RWPE1 (cell line): ENCODE measurements at regions not wholly inside any gene's neighbourhood (a gene's known extent, or its start where the extent isn't known, plus 50 kb on each side); places are given as distances from the start of the nearest gene placed in this dataset.

Source experiments
- CTCF ChIA-PET: fragments of 350-600 bp; sonication (Branson Sonifier 250); formaldehyde crosslinking; extraction: SDS; loops from one replicate; lab custom pipeline; 2021; lab: Yijun Ruan, JAX
- POLR2A ChIA-PET: fragments of 400-600 bp; formaldehyde crosslinking; extraction: SDS; loops from one replicate; lab custom pipeline; 2020; ENCODE audit warnings: antibody characterized with exemption; ENCODE audit not compliant: low non-redundant PET; lab: Yijun Ruan, JAX
- DNase-seq: peaks from one replicate; pipeline ENCODE4 v3.0.0; 2012; ENCODE audit warnings: low spot score
- H3K27ac ChIP-seq: fragments of 450-650 bp; 2 replicates; pipeline ENCODE4 v1.5.1; 2017
- TF ChIP-seq, protein P1 (sequence below): fragments of 450-650 bp; conservative IDR thresholded peaks from 2 replicates; pipeline ENCODE4 v1.5.1; 2017; ENCODE audit warnings: low read depth, mild to moderate bottlenecking

DNA sequence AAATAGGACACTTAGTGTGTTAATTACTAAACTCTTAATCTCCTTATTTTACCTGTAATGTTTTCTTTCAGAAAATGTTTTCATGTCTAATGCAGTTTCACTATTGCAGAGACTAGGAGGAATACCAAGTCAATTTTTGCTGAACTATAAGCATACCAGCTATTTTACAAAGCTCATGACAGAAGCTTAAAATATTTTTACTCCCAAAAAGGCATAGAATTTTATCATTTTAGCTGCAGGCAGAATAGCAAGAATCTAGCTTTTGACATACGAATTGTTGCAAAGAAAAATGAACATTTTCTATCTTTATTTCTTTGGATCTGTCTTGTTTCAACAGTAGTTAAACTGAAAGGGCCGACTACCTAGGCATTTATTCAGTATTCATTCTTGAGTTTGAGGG is 366.9 kb downstream of the FAT3 start:
- no peak overlapping the region for H3K27ac ChIP-seq
- TF ChIP-seq, protein P1, sequence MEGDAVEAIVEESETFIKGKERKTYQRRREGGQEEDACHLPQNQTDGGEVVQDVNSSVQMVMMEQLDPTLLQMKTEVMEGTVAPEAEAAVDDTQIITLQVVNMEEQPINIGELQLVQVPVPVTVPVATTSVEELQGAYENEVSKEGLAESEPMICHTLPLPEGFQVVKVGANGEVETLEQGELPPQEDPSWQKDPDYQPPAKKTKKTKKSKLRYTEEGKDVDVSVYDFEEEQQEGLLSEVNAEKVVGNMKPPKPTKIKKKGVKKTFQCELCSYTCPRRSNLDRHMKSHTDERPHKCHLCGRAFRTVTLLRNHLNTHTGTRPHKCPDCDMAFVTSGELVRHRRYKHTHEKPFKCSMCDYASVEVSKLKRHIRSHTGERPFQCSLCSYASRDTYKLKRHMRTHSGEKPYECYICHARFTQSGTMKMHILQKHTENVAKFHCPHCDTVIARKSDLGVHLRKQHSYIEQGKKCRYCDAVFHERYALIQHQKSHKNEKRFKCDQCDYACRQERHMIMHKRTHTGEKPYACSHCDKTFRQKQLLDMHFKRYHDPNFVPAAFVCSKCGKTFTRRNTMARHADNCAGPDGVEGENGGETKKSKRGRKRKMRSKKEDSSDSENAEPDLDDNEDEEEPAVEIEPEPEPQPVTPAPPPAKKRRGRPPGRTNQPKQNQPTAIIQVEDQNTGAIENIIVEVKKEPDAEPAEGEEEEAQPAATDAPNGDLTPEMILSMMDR = no peak
- no peak for DNase-seq
- ChIA-PET POLR2A (no interaction called here), CTCF (no interaction called here)

DNA sequence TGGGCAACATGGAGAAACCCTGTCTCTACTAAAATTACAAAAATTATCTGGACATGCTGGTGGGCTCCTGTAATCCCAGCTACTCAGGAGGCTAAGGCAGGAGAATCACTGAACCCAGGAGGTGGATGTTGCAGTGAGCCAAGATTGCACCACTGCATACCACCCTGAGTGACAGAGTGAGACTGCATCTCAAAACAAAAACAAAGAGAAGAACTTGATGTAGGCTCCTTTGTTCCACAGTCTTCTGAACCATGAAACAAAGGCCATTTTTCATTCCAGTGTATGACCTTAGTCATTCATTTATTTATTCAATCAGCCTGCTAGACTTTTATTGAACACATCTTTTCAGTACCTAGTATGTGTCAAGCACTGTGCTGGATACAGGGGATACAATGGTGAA is 369.6 kb downstream of the FAT3 start:
- ChIA-PET POLR2A (no interaction called here), CTCF (no interaction called here)
- DNase-seq = no peak
- no peak overlapping the region for H3K27ac ChIP-seq
- TF ChIP-seq, protein P1 = no peak

DNA sequence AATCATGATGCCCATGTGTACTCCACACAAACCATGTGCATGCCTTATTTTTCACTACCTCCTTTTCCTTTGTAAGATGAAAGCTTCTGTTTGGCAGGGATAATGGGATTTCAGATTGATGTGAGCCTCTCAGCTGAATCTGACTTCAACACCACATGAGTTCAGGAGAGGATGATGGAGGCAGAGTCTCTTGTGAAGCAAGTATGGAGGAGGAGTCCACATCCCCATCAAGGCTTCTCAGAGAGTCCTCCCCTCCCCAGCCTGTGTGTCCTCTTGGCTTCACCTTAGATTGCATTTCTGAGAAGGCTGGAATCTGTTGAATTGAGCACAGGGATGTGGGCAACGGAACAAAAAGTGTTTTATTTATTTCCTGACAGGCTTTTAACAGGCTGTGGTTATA is 370.4 kb downstream of the FAT3 start:
- no peak overlapping the region for H3K27ac ChIP-seq
- ChIA-PET CTCF (no interaction called here), POLR2A (no interaction called here)
- no peak for DNase-seq
- TF ChIP-seq, protein P1 = no peak

DNA sequence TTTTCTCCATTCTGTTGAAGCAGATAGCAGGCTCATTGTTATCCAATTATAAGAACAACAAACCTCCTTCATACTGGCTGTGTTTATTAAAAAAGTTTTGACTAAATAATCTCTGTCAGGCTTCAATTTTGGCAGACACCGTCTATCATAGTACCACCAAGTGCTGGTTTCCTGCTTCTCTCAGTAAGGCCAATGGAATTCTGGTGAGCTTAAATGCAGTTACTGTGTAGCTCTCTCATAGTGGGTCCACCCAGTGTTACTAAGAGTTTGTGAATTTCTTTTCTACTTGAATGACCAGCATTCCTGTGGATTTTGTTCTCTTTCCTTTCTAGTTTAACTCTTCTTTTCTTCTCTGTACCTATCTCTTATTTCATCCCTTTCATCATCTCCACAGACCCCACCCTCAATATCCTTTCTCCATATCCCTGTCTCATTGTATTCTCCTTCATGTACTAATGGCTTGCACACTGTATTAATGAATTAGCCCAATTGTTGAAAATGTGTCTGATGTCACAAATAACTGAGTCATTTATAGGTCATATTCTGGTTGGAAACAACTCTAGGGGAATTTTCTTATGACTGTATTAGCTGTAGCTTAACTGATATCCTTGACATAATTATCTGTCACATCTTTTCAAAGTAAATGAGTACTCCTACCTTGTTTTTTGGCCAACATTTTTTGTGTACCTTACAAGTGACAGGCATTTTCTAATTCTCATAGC is 372.1 kb downstream of the FAT3 start:
- no peak for DNase-seq
- CTCF ChIA-PET = no interaction called here

DNA sequence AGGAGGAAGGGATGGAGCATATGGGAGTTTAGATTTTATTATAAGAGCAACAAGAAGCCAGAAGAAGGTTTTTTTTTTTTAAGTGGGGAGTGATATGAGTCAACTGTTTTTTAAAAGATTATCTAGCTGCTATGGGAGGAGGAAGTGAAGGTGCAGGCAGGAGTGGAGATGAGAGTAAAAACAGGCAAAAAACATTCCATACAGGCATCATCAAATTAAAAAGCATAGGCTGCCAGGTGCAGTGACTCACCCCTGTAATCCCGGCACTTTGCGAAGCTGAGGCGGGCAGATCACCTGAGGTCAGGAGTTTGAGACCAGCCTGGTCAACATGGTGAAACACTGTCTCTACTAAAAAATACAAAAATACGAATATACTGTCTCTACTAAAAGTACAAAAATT is 368.4 kb upstream of the MTNR1B start:
- no peak overlapping the region for H3K27ac ChIP-seq
- POLR2A ChIA-PET = no interaction called here
- no peak for DNase-seq
- TF ChIP-seq, protein P1 = no peak
- CTCF ChIA-PET = interaction anchor here (0.6 kb wide), 1 partner anchor 68 kb away, joined by 3 read pairs; no protein-coding TSS in a partner anchor

More for the DNA sequence above, 372.1 kb downstream of the FAT3 start:
- POLR2A ChIA-PET = no interaction called here
- no peak overlapping the region for H3K27ac ChIP-seq
- TF ChIP-seq, protein P1 = no peak

DNA sequence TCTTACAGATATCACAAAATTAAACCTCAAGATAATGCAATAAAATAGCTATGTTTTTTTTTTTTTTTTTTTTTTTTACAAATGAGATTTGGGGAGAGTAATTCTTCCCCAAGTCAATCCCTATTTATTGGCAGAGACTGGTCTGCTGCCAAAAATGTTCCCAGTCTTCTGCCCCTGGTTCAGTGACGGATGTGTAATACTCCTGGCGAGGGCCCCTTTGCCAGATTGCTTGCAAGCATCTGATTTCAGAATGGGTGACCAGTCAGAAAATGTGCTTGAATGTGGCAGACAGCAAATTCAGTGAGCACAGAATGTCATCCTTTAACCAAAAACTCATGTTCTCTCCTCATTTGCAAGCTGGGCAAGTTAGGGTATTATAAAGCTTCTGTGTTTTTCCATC is 363.8 kb upstream of the MTNR1B start:
- ChIA-PET CTCF (no interaction called here), POLR2A (interaction anchor here (0.6 kb wide), 1 partner anchor 897 kb away, joined by 3 read pairs; no protein-coding TSS in a partner anchor)
- TF ChIP-seq, protein P1 = no peak
- H3K27ac ChIP-seq = no peak overlapping the region
- no peak for DNase-seq
